Right hindlimb (tissue), 1 donor: ENCODE measurements at regions not wholly inside any gene's neighbourhood (a gene's known extent, or its start where the extent isn't known, plus 50 kb on each side); places are given as distances from the start of the nearest gene placed in this dataset.

Source experiments
- DNase-seq: peaks from one replicate; pipeline ENCODE4 v3.0.0-alpha.2; 2018

DNA sequence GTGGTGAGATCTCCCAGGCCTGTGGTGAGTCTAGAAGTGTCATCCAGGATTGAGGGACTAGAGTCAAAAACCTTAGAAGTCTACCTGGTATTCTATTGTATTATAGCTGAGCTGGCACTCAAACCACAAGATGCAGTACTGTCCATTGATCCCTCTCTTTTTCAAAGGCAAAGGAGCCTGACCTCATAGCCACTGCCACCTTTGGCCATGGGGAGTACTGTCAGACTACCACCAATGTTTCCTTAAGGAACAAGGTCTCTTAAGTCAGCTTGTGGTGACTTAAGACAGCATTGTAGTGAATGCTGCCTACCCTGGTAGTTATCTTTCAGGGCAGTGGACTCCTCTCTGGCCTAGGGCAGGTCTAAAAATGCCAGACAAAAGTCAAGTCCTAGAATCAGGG, 878.0 kb upstream of the MDGA2 start:
- DNase-seq = no peak

DNA sequence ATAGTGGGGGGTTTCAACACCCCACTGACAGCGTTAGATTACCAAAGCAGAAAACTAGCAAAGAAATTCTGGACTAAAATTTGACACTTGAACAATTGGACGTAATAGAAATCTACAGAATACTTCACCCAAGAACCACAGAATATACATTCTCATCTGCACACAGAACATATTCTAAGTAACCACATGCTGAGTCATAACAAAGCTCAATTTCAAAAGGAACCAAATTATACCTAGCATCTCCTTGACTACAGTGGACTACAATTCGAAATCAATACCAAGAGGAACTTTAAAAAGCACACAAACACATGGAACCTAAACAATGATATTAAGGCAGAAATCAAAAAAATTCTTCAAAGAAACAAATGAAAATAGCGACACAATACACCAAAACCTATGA, 871.6 kb upstream of the MDGA2 start:
- no peak for DNase-seq

DNA sequence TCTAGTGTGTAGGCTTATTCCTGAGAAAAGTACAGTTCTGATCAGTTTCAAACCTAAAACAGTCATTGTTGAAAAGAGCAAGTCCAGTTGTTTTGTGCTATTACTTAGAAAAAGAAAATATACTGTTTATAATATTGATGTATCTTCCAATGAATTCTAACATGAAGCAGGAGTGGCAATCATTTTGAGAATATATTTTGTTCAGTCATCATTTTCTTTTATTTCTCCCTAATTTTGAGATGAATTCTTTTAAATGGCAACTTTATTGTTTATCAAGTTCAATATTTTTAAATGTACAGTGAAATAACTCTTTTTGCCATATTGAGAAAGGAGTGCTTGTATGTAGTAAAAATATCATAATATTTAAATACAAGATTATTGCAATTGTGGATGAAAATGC, 862.2 kb upstream of the MDGA2 start:
- no peak for DNase-seq

DNA sequence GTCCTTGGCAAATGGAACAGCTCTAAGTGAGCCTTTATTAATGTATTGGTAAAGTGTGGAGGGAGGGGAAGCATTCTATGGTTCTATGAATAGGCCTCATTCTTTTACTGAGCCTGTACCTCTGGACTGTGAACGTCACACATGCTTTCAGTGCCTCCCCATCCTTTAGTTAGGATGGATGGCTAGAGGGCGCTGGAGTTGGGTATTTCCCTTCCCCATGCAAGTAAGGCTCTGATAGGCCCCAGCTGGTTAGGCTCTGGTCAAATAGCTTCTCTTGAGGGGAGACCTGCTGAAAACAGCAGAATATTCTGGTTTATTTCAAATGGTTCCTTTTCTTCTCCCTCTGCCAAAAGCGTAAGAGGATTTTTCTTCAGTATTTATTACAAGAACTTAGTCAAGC, 860.9 kb upstream of the MDGA2 start:
- no peak for DNase-seq

DNA sequence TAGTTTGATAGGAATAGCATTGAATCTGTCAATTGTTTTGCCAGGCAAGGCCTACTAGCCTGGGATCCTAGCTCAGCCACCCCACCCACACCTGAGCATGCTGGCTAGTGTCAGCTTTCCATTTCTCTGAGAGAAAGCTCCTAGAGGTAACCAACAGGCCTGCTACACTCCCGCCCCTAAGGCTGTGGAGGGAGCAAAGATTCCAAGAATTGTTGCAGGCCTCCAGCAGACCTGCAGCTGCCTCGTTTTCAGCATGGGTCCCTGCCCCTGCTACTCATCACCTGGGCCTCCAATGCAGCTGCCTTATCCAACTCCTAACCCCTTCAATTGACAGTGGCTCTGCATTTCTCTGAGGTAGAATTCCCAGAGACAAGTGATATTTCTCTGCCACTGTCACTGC, 852.4 kb upstream of the MDGA2 start:
- DNase-seq = no peak

DNA sequence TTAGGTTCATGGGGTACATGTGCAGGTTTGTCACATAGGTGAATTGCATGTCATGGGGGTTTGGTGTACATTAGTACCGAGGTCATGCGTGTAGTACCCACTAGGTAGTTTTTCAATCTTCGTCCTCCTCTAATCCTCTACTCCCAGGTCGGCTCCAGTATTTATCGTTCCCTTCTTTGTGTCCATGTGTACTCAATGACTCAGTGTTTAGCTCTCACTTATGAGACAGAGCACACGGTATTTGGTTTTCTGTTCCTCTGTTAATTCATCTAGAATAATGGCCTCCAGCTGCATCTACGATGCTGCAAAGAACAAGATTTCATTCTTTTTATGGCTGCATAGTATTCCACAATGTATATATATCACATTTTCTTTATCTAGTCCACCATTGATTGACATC, 850.9 kb upstream of the MDGA2 start:
- DNase-seq = no peak

DNA sequence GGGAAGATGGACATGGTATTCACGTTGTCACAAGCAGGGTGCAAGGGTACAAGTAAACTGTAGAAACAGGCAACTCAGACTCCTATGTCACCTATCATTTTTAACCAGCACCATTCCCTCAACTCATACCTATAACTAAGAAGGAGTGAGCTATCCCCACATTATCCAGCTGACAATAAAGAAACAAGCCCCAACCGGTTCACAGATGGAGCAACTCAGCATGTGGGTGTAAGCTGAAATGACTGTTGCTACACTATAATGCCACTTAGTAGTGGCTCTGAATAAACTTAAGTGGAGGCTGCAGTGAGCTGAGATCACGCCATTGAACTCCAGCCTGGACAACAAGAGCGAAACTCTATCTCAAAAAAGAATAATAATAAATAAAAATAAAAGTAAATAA, 829.5 kb upstream of the MDGA2 start:
- no peak for DNase-seq

DNA sequence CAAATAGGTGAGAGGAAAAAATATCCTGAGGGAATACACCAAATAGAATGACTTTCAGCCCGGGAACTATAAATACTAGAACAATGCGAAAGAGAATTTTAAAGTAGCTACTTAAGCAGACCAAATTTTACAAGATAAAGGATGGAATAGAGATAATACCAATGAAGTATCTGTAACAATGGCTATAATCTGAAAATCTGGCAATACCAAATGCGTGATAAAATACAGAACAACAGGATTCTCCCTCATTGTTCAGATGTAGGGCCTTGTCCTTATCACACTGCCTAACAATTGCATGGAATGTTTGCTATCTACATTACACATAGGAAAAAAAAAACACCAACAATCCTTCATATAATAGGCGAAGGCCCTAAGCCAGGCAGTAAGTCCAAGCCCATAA, 815.4 kb upstream of the MDGA2 start:
- DNase-seq = no peak

DNA sequence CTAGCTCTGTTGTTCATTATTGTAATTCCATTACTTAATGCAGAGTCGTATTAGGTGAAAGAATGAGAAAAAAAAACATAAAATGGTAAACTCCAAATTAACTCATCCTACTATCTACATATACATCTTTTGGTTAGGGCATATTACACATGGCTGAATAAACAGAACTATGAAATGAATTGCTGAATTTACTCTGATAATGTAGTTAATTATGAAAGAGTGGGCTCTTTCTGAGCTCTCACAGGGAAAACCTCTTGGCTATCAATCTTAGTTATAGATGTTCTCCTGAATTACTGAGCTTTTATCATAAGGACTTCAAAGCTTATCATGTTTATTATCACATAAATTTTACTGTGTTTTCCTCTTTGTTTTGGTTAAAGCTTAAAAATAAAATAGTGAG, 798.5 kb upstream of the MDGA2 start:
- DNase-seq = no peak

DNA sequence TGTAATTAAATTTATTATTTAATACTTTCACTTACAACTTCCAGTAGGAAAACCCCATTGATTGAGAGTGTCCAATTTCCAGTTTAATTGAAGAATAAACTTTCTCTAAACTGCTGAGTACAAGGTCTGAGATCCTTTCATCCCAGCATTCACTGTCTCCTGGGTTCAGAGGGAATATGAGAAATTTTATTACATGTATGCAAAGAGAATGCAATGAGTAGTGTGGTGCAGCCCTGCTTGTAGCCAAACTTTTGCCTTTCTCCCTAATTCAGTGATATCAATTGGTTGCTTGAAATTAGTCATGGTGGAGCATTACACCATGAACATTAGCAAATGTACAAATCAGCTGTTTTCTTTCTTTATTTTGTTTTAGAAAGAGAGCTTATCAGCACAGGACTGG, 780.6 kb upstream of the MDGA2 start:
- DNase-seq = no peak

DNA sequence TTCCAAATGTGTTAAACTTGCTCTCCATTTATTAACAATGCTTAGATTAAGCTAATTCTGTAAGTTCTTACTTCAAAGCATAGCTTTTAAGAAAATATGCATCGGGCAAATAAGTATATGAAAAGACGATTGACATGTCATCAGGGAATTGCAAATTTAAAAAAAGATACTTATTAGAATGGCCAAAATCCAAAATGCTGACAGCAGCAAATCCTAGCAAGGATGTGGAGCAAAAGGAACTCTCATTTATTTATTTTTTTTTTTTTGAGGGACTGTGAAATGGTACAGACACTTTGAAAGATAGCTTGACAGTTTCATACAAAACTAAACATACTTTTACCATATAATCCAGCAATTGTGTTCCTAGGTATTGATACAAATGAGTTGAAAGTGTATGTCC, 779.5 kb upstream of the MDGA2 start:
- DNase-seq = no peak

DNA sequence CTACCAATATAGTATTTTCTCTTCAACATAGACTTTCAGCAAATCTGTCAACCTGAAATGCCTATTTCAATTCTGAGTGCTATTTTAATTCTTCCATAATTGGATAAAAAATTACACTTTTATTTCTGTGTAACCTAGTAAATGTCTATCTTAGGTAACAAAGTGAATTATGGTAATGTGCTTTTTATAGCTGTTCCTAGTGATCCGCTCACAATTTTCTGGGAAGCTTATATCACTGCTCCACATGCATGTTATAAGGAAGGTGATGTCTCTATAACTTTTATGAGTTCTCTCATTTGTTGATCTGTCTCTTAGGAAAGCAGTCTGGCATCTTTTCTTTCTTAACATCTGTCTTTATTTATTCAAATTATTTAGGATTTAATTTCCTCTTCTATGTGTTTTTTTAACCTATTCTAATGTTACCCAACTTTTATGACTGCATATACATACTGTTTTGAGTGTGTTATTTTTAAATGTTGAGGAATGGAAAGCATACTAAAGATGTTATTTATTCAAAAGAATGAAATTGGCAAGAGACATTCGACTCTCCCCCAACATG, 777.1 kb upstream of the MDGA2 start:
- DNase-seq = no peak

DNA sequence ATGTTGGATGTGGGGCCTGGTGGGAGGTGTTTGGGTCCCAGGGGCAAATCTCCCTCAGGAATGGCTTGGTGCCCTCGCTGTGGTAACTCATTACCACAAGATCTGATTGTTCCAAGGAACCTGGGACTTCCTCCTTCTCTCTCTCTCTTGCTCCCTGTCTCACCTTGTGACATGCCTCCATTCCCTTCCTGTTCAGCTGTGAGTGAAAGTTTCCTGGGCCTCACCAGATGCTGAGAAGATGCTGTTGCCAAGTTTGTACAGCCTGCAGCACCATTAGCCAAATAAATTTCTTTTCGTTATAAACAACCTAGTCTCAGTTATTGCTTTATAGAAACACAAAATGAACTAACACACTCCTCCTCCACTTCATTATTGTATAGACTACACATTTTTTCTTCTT, 759.8 kb upstream of the MDGA2 start:
- DNase-seq = no peak

DNA sequence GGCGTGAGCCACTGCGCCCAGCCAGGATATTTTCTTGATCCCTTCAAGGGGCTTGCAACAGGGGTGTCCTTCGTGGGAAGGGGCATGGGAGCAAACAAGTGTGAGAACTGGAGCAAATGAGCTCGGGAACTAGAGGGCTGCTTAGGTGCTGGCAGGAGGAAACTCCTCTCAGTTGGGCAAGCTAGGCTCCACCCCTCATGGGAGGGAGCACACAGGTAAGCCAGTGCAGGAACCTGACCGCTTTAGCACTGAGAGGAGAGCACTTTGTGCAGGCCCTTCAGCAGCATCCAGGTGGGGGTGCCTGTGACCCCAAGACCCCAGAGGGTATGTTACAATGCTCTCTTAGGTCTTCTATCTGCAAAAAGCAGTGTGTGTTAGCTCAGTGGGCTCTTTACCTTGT, 755.4 kb upstream of the MDGA2 start:
- no peak for DNase-seq

DNA sequence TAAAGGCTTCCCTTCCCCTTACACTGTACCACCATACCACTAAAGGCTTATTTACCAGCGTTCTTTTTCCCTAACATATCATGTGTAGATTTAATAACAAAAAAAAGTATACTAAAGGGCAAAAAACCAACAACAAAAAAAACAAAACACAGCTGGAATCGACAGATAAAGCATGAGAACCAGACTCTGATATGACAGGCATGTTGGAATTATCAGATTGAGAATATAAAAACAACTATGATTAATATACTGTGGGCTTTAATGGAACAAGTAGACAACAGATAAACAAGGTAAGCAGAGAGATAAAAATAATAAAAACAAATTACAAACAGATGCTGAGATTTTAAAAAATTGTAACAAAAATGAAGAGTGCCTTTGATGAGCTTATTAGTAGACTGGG, 754.1 kb upstream of the MDGA2 start:
- DNase-seq = no peak

DNA sequence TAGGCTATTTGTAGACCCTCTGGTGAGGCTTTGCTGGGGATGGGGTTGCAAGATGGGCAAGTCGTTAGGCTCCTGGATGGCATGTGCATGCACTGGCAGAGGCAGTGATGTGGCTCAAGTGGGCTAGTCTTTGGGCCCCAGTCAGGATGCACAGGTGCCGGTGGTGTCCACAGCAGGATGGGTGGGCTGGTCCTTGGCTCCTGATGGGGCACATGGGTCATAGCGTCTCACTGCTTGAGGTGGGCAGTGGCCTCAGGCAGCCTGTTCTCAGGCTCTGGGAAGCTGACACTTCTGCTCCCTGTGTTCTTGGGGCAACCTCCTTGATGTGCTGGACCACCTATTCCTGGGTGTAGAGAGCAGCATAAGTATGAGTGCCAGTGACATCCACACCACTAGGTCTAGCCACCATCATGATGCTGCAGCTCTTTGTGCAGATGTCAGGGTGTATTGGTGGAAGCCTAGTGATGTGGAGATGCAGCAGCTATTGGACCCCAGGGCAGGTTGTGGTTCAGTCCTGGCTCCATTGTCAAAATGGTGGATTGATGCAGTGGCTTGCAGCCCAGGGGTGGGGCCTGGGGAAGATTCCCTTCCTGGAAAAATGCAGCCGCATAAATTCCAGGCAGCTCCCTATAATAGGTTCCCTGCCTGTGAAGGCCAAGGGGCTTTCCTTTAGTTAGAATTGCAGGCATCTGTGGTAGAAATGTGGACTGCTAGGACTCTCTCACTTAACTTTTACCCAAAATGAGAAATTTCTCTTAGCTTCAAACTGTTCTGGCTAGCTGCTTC, 742.5 kb upstream of the MDGA2 start:
- no peak for DNase-seq

DNA sequence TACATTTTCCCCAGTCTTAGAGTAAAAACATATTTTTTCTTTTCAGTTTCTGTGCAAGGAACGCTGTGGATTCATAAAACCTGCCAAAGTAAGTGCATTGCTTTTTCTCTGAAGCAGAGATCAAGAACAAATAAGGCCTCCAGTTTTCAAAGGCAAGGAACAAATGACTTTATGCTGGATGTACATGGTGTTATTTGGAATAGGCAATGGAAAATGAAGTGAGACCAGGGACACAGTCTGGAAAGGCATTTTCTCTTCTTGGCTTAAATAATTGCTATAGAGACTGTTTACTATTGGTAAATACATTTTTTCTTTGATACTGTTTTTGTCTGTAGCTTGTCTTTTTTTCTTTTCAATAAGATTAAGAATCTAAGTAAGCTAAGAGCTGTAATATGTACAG, 725.9 kb upstream of the MDGA2 start:
- no peak for DNase-seq

DNA sequence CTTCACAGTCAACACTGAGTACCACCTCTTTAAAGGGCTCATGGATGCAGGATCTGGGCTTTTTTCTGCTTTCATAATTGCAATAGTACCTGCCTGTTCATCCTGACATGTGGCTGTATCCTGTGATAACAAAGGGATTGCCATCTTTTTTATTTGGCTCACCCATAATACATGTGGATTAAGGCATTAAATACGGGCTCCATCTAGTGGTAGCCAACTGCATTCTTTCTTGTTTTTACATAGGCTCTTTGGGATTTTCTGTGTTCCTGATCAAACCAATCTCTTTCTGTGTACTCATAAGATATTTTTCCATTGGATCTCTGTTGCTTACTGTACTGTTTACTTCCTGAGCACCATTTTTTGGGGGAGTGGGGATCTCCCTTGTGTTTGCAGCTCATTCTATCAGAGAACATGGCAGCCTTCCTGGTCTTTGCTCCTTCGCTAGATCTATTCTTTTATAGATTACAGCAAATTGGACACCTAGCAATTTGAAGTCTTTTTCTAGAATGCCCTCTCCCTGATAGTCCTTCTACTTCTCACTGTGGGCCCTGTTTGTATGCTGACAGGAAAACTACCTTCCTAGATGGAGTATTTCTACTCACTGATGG, 723.4 kb upstream of the MDGA2 start:
- no peak for DNase-seq

DNA sequence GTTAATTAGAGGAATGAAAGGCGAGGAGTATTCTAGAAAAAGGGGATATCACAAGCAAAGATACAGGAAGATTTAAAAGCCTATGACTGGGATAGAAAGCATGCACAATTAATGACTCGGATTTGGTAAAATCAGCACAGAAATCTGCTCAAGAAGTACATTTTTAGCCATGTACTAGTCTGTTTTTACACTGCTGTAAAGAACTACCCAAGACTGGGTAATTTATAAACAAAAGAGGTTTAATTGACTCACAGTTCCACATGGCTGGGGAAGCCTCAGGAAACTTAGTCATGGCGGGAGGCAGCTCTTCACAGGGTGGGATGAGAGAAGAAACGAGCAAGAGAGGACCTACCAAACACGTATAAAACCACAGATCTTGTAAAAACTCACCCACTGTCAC, 716.3 kb upstream of the MDGA2 start:
- no peak for DNase-seq

DNA sequence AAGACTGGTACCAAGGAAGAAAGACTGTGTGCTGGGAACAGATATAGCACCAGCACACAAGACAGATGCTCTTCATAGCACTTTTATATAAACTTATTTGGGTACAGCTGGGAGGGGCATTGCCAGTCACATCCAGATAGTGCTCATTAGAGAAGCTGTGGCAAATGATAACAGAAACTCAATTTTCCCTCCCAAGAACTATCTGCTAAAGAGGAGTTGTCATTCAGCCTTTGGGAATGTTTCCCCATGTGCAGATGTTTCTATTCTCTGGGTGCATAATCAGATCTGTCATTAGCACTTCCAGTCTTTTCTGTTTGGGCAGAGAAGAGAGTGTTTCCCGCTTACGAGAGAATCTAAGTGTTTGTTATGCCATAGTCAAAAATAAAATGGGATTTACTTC, 714.9 kb upstream of the MDGA2 start:
- DNase-seq = no peak

DNA sequence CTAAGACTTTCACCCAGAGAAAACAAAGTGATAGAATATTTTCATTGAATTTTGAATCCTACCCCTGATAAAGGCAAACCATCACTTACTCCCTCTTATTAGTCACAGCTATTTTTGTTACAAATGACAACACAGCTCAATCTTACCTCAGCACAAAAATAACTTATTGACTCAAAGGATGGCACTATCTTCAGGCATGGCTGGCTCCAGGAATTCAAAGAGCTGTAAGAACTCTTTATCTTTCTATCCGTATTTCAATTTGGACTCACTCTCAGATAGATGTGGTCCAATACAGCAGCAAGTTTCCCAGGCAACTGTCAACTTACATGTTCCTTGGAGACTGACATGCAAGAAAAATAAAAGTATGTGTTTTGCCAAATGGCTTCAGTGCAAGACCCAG, 709.4 kb upstream of the MDGA2 start:
- DNase-seq = no peak

DNA sequence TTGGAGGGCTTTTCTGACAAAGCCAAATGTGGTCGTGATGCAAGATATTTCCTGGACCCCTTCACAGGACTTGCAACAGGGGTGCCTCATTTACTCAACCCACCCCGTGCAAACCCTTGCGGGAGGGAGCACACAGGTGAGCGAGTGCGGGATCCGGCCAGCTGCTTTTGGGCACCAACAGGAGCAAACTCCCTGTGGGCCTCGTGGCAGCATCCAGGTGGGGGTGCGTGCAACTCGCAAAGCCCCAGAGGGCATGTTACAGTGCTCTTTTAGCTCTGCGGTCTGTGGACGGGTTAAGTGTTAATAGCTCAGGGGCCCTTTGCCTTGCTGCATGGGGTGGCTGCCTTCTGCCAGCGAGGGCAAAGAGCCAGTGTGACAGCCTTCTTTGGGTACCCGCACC, 707.6 kb upstream of the MDGA2 start:
- DNase-seq = no peak

DNA sequence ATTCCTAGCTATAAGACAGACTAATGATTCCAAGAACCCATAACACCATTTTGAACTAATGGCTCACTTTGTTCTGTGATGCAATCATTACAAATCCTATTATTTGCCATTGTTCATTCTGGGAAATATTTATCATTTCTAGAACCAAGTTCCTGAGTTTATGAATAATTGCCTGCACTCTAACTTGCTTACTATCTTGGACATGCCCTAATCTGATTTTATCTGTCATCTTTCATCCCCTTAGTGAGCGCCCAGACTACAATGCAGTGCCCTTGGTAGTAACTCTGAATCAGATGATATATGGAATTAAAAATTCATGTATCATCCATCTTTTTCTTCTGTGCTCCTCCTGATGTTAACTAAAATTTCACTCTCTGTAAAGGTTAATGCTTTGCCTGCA, 703.1 kb upstream of the MDGA2 start:
- DNase-seq = no peak

DNA sequence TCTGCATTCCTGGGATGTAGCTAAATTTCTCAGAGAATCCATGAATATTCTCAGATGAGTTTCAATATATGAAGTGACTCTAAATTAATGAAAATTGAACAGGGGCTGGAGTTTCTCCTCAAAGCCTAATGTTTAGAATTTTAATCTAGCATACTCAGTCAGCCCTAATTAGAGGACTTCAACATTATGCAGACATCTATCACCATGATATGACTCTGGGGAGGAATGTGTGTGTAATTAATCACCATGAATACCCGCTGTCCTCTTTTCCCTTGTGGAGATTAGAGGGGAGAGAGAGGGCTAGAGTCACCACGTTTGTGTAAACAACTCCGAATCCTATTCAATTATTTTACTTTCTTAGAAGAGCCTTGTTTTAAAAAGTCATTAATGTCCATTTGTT, 698.6 kb upstream of the MDGA2 start:
- no peak for DNase-seq

DNA sequence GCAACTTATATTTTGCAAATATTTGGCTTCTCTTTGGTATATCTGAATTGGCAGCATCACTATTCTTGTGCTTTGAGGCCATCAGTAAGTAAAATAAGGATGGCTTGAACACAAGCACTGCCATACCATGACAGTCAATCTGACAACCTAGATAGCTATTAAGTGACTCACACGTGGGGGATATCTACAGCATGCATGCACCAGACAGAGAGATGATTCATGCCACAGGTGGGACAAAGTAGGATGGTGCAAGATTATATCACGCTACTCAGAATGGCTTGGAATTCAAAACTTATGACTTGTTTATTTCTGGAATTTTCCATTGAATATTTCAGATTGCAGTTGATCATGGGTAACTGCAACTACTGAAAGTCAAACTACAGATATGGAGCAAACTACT, 675.6 kb upstream of the MDGA2 start:
- no peak for DNase-seq
